Kidney tubule cell (primary cell): ENCODE measurements at regions not wholly inside any gene's neighbourhood (a gene's known extent, or its start where the extent isn't known, plus 50 kb on each side); places are given as distances from the start of the nearest gene placed in this dataset.
"Not testable (repeated sequence)": the region's sequence is repeated elsewhere in the genome, so short reads cannot be mapped to it uniquely, and the experiment has no call there.

Source experiments
- DNase-seq: peaks from one replicate; pipeline ENCODE4 v3.0.0-alpha.2; 2018; ENCODE audit warnings: low spot score

- peak; percentile 6 for DNase-seq
Observed at GRCh38 chr7:114083166-114084001, 164.6 kb upstream of the PPP1R3A start.

GRCh38 chr7:114082642-114083165, 163.9 kb upstream of the PPP1R3A start:
- DNase-seq, result peak; percentile 30

- peak; percentile 69 for DNase-seq
Observed at GRCh38 chr7:114081606-114082425, 163.0 kb upstream of the PPP1R3A start.

GRCh38 chr7:114077158-114077524, 158.3 kb upstream of the PPP1R3A start:
- DNase-seq, result not testable (repeated sequence)

- not testable (repeated sequence) for DNase-seq
Observed at GRCh38 chr7:114076392-114077157, 157.8 kb upstream of the PPP1R3A start.

- DNase-seq, result no peak
Observed at GRCh38 chr7:114073701-114074100, 154.9 kb upstream of the PPP1R3A start.

- DNase-seq, result no peak
Observed at GRCh38 chr7:114070246-114070645, 151.4 kb upstream of the PPP1R3A start.

GRCh38 chr7:114062810-114063209, 144.0 kb upstream of the PPP1R3A start:
- DNase-seq, result no peak

- no peak for DNase-seq
Observed at GRCh38 chr7:114051871-114052331, 133.1 kb upstream of the PPP1R3A start.

GRCh38 chr7:114050571-114050970, 131.8 kb upstream of the PPP1R3A start:
- DNase-seq, result no peak

- DNase-seq, result peak; percentile 55
Observed at GRCh38 chr7:114048386-114049235, 129.8 kb upstream of the PPP1R3A start.

- DNase-seq, result peak; percentile 61
Observed at GRCh38 chr7:114047889-114048288, 129.1 kb upstream of the PPP1R3A start.

GRCh38 chr7:114033475-114033874, 114.7 kb upstream of the PPP1R3A start:
- no peak for DNase-seq

- DNase-seq, result peak; percentile 63
Observed at GRCh38 chr7:114026486-114027089, 107.8 kb upstream of the PPP1R3A start.

GRCh38 chr7:114021135-114021534, 102.3 kb upstream of the PPP1R3A start:
- no peak for DNase-seq

GRCh38 chr7:114008696-114009095, 89.9 kb upstream of the PPP1R3A start:
- DNase-seq, result no peak

- DNase-seq, result no peak
Observed at GRCh38 chr7:114007386-114007785, 88.6 kb upstream of the PPP1R3A start.

GRCh38 chr7:113998934-113999333, 80.1 kb upstream of the PPP1R3A start:
- no peak for DNase-seq

- DNase-seq, result no peak
Observed at GRCh38 chr7:113996405-113996804, 77.6 kb upstream of the PPP1R3A start.

GRCh38 chr7:113986216-113986615, 67.4 kb upstream of the PPP1R3A start:
- no peak for DNase-seq

GRCh38 chr7:113976508-113976907, 57.7 kb upstream of the PPP1R3A start:
- DNase-seq, result no peak
